Endodermal cell (in vitro differentiated cells): ENCODE measurements at regions not wholly inside any gene's neighbourhood (a gene's known extent, or its start where the extent isn't known, plus 50 kb on each side); places are given as distances from the start of the nearest gene placed in this dataset.

Source experiments
- DNase-seq: peaks from one replicate; pipeline ENCODE4 v3.0.0-alpha.2; 2017
- H3K27ac ChIP-seq: 2 replicates; pipeline ENCODE4 v1.5.1; 2013; ENCODE audit warnings: mild to moderate bottlenecking, low read depth, low read length, moderate library complexity
- H3K27me3 ChIP-seq: 2 replicates; pipeline ENCODE4 v1.6.1; 2013; ENCODE audit warnings: mild to moderate bottlenecking, low read length, moderate library complexity; ENCODE audit not compliant: insufficient read depth, control insufficient read depth, poor library complexity, severe bottlenecking
- H3K36me3 ChIP-seq: 2 replicates; pipeline ENCODE4 v1.7.0; 2013; ENCODE audit warnings: mild to moderate bottlenecking, low read length, moderate library complexity; ENCODE audit not compliant: control insufficient read depth, insufficient read depth
- H3K4me1 ChIP-seq: one replicate; pipeline ENCODE4 v1.7.0; 2013; ENCODE audit warnings: low read length; ENCODE audit not compliant: control insufficient read depth, insufficient read depth
- H3K4me3 ChIP-seq: 2 replicates; pipeline ENCODE4 v1.5.1; 2013; ENCODE audit warnings: mild to moderate bottlenecking, low read length, moderate library complexity
- H3K9ac ChIP-seq: 2 replicates; pipeline ENCODE4 v1.6.1; 2013; ENCODE audit warnings: mild to moderate bottlenecking, low read length, moderate library complexity; ENCODE audit not compliant: poor library complexity, severe bottlenecking; ENCODE audit errors: extremely low read depth
- H3K9me3 ChIP-seq: 2 replicates; pipeline ENCODE4 v1.6.1; 2013; ENCODE audit warnings: mild to moderate bottlenecking, low read length, moderate library complexity; ENCODE audit not compliant: control insufficient read depth
- H3K27ac Mint-ChIP-seq: 2 replicates; pipeline ENCODE4 v1.8.0; 2020; ENCODE audit warnings: mixed read lengths
- H3K27me3 Mint-ChIP-seq: 2 replicates; pipeline ENCODE4 v1.8.0; 2021; ENCODE audit warnings: mild to moderate bottlenecking, mixed read lengths; ENCODE audit not compliant: insufficient read depth
- H3K36me3 Mint-ChIP-seq: 2 replicates; pipeline ENCODE4 v1.8.0; 2020; ENCODE audit warnings: low read depth, mixed read lengths
- H3K4me1 Mint-ChIP-seq: 2 replicates; pipeline ENCODE4 v1.8.0; 2020; ENCODE audit warnings: mixed read lengths
- H3K4me3 Mint-ChIP-seq: 2 replicates; pipeline ENCODE4 v1.8.0; 2020; ENCODE audit warnings: mild to moderate bottlenecking, moderate library complexity, mixed read lengths
- H3K9me3 Mint-ChIP-seq: 2 replicates; pipeline ENCODE4 v1.8.0; 2020; ENCODE audit warnings: mild to moderate bottlenecking, mixed read lengths
- CTCF ChIP-seq: fragments of 200-600 bp; sonication (generic); conservative IDR thresholded peaks from 2 replicates; pipeline ENCODE4 v1.5.0; 2021; ENCODE audit warnings: antibody characterized with exemption, mild to moderate bottlenecking
- WGBS, 2 experiments: methylation state at CpG; one replicate each; pipeline versions ENCODE4 v1.1.5 to v1.1.7; 2013; ENCODE audit warnings: missing lambda C conversion rate in 2 of 2, mixed read lengths in 1 of 2; ENCODE audit not compliant: insufficient coverage in 1 of 2, insufficient read length in 1 of 2; 5-methylcytosine and 5-hydroxymethylcytosine counted together

- Mint-ChIP-seq H3K4me3 (no peak overlapping the region), H3K36me3 (no peaks in the 10 kb centered on the region), H3K27me3 (no peaks in the 10 kb centered on the region), H3K4me1 (no peaks in the 10 kb centered on the region), H3K27ac (no peak overlapping the region), H3K9me3 (no peaks in the 10 kb centered on the region)
- no peaks in the 10 kb centered on the region for H3K4me1 ChIP-seq
- no peak for TF ChIP-seq CTCF
- no peaks in the 10 kb centered on the region for H3K36me3 ChIP-seq
- no peak overlapping the region for H3K4me3 ChIP-seq
- no peaks in the 10 kb centered on the region for H3K9me3 ChIP-seq
- WGBS, 2 experiments: 90 to 98% methylated on average over 8 of the region's 8 CpGs
- H3K27ac ChIP-seq: no peak overlapping the region
- H3K27me3 ChIP-seq: no peaks in the 10 kb centered on the region
- no peak overlapping the region for H3K9ac ChIP-seq
- DNase-seq: no peak
These were observed 461.7 kb upstream of the SOX11 start for GRCh38 chr2:5230444-5230843.

GRCh38 chr2:5230855-5231254, 461.3 kb upstream of the SOX11 start:
- WGBS, 2 experiments: 90 to 95% methylated on average over 2 to 3 of the region's 3 CpGs
- no peaks in the 10 kb centered on the region for H3K9me3 Mint-ChIP-seq

GRCh38 chr2:5231287-5231686, 460.9 kb upstream of the SOX11 start:
- no peak overlapping the region for H3K9ac ChIP-seq
- H3K4me1 Mint-ChIP-seq: peaks cover 2% of the 10 kb centered on the region
- H3K9me3 ChIP-seq: no peaks in the 10 kb centered on the region
- no peaks in the 10 kb centered on the region for H3K4me1 ChIP-seq
- no peak for DNase-seq
- no peaks in the 10 kb centered on the region for H3K36me3 Mint-ChIP-seq
- no peaks in the 10 kb centered on the region for H3K9me3 Mint-ChIP-seq
- no peak for TF ChIP-seq CTCF
- 80 to 95% methylated on average over 1 to 2 of the region's 2 CpGs for WGBS, 2 experiments
- no peak overlapping the region for H3K4me3 ChIP-seq
- H3K36me3 ChIP-seq: no peaks in the 10 kb centered on the region
- no peaks in the 10 kb centered on the region for H3K27me3 Mint-ChIP-seq
- H3K27ac ChIP-seq: no peak overlapping the region
- H3K4me3 Mint-ChIP-seq: no peak overlapping the region
- no peaks in the 10 kb centered on the region for H3K27me3 ChIP-seq
- H3K27ac Mint-ChIP-seq: no peak overlapping the region

More at GRCh38 chr2:5230855-5231254, 461.3 kb upstream of the SOX11 start:
- Mint-ChIP-seq H3K27ac (no peak overlapping the region), H3K27me3 (no peaks in the 10 kb centered on the region), H3K4me3 (no peak overlapping the region), H3K4me1 (no peaks in the 10 kb centered on the region), H3K36me3 (no peaks in the 10 kb centered on the region)
- H3K4me3 ChIP-seq: no peak overlapping the region
- H3K4me1 ChIP-seq: no peaks in the 10 kb centered on the region
- no peak overlapping the region for H3K9ac ChIP-seq
- no peak overlapping the region for H3K27ac ChIP-seq
- no peaks in the 10 kb centered on the region for H3K9me3 ChIP-seq
- no peaks in the 10 kb centered on the region for H3K27me3 ChIP-seq
- H3K36me3 ChIP-seq: no peaks in the 10 kb centered on the region
- DNase-seq: no peak
- no peak for TF ChIP-seq CTCF
